ENCODE measurements at regions not wholly inside any gene's neighbourhood (a gene's known extent, or its start where the extent isn't known, plus 50 kb on each side); places are given as distances from the start of the nearest gene placed in this dataset.
A peak's percentile ranks its signal among the peaks of the same experiment; 100 is the strongest.

- no peak for DNase-seq (ENCODE audit: low spot score)
Observed at GRCh38 chr10:30117812-30118501, 58.6 kb upstream of the JCAD start.

- no peak for DNase-seq (ENCODE audit: low spot score)
Observed at GRCh38 chr10:30116041-30116491, 56.7 kb upstream of the JCAD start.

- DNase-seq (ENCODE audit: low spot score), result no peak
Observed at GRCh38 chr10:30115626-30115940, 56.2 kb upstream of the JCAD start.

- DNase-seq (ENCODE audit: low spot score), result no peak
Observed at GRCh38 chr10:30114881-30115625, 55.7 kb upstream of the JCAD start.

- DNase-seq (ENCODE audit: low spot score), result no peak
Observed at GRCh38 chr10:30114401-30114800, 55.0 kb upstream of the JCAD start.

GRCh38 chr10:30111340-30112022 is 52.1 kb upstream of the JCAD start:
- DNase-seq (ENCODE audit: low spot score), result peak; percentile 77

Measured in AG08395 (cell line).